ENCODE measurements at regions not wholly inside any gene's neighbourhood (a gene's known extent, or its start where the extent isn't known, plus 50 kb on each side); places are given as distances from the start of the nearest gene placed in this dataset.
"Not testable (repeated sequence)": the region's sequence is repeated elsewhere in the genome, so short reads cannot be mapped to it uniquely, and the experiment has no call there.

- intact Hi-C loops (cut with micrococcal nuclease): not testable (repeated sequence)
Observed at GRCh38 chr6:21282360-21282759, 311.2 kb upstream of the SOX4 start.

- intact Hi-C loops (cut with micrococcal nuclease): no loop called here
Observed at GRCh38 chr6:21284166-21284565, 309.4 kb upstream of the SOX4 start.

- intact Hi-C loops (cut with micrococcal nuclease): no loop called here
Observed at GRCh38 chr6:21284706-21285105, 308.8 kb upstream of the SOX4 start.

DNA sequence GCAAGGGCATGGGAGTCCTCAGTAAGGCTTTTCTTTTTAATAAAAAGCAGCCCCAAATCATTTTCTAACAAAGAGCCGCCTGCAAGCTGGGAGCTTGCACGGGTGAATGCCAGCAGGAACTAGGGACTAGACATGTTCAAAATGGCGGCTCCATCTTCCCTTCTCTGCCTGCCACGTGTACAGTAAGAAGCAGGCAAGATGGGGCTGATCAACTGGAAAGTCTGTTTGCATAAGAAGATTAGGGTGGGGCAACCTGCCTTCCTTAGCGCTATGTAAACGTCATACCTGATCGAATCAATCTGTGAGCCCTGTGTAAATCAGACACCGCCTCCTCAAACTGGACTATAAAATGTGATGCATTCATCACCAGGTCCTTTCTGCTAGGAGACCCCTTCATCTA is 299.4 kb upstream of the SOX4 start:
- intact Hi-C loops (cut with micrococcal nuclease): no loop called here

GRCh38 chr6:21295506-21296240 is 297.9 kb upstream of the SOX4 start:
- intact Hi-C loops (cut with micrococcal nuclease): no loop called here

- intact Hi-C loops (cut with micrococcal nuclease): no loop called here
Observed at GRCh38 chr6:21297665-21298064, 295.9 kb upstream of the SOX4 start.

DNA sequence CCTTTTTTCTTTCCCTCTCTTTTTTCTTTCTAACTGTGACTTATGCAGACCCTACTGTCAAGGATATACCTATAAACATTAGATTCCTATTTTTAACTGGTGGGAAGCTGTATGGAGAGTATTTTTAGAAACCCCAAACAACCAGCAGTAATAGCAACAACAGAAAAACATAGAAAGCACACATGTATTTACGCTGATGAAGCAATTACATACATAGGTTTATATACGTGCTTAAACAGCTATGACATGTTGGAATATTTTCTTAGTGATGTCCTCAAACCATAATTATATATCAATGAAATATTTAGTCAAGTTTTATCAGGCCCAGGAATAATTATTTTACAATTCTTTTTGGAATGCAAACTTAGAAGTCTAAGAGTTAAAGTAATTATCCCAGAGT is 294.3 kb upstream of the SOX4 start:
- intact Hi-C loops (cut with micrococcal nuclease): no loop called here

GRCh38 chr6:21300439-21300838 is 293.1 kb upstream of the SOX4 start:
- intact Hi-C loops (cut with micrococcal nuclease): no loop called here

GRCh38 chr6:21305893-21306332 is 287.6 kb upstream of the SOX4 start:
- intact Hi-C loops (cut with micrococcal nuclease): no loop called here

GRCh38 chr6:21306546-21306945 is 287.0 kb upstream of the SOX4 start:
- intact Hi-C loops (cut with micrococcal nuclease): no loop called here

- intact Hi-C loops (cut with micrococcal nuclease): no loop called here
Observed at GRCh38 chr6:21309807-21310221, 283.7 kb upstream of the SOX4 start.

DNA sequence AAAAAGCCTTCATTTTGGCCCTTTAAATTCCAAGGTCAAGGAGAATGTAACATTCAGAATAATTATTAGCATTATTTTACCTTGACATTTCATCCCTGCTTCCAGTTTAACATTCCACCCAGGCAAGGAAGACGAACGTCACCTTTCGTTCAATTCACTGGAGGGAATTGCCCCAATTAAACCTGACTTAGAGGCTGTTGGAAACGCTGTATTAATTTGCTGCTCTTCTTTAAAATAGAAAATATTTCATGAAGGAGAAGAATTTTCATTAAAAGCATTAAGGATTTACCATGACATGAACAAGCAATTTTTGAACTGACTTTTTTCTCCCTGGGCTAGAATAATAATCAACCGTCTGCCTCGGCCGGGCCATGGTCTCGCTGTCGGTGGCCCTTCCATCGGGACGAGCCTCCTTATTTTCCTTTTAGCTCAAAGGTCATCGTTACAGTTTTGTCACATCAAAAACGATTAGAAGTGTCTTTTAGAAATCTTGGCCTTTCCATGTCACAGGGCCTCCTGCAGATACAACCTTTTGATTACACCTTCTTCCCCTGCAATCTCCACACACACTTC is 282.9 kb upstream of the SOX4 start:
- intact Hi-C loops (cut with micrococcal nuclease): no loop called here

GRCh38 chr6:21312118-21312517 is 281.4 kb upstream of the SOX4 start:
- intact Hi-C loops (cut with micrococcal nuclease): no loop called here

GRCh38 chr6:21317642-21318041 is 275.9 kb upstream of the SOX4 start:
- intact Hi-C loops (cut with micrococcal nuclease): no loop called here

DNA sequence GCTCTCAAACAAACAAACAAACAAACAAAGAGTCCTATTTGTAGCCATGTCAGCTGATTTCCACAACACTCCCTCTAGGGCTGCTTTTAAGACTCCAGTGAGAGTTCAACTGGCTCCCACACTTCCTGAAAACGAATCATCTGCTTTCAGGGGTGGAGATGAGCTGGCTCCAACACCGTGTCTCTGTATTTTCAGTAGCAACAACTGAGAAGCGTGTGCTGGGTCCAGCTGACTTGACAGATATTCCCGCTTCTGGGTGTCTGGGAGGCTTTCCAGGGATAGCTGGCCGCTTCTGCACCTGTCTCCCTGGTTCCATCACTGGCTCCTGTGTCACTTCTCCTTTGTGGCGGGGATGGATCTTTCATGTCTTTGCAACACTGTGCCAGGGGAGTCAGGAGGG is 272.5 kb upstream of the SOX4 start:
- intact Hi-C loops (cut with micrococcal nuclease): no loop called here

GRCh38 chr6:21321531-21321930 is 272.0 kb upstream of the SOX4 start:
- intact Hi-C loops (cut with micrococcal nuclease): no loop called here

DNA sequence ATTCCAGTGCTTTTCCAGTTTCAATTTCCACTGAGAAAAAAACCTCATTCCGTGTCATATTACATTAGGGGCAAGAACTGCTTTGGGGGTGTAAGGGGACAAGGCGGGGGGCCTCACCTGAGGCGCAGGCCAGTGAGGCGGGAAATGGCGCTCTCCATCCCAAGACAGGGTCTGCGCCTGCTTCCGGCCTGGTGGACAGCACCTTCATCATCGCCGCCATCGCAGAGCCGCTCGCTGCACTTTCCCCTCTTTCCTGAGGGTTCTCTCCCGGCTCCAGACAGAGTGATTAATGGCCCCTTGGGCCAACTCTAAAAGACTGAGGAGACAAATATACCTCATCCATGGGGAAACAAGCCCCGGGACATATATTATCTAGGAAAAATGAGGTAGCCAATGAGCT is 270.0 kb upstream of the SOX4 start:
- intact Hi-C loops (cut with micrococcal nuclease): no loop called here

- intact Hi-C loops (cut with micrococcal nuclease): no loop called here
Observed at GRCh38 chr6:21325201-21325856, 268.2 kb upstream of the SOX4 start.

- intact Hi-C loops (cut with micrococcal nuclease): no loop called here
Observed at GRCh38 chr6:21327326-21328112, 266.0 kb upstream of the SOX4 start.

- intact Hi-C loops (cut with micrococcal nuclease): no loop called here
Observed at GRCh38 chr6:21331235-21331634, 262.3 kb upstream of the SOX4 start.

GRCh38 chr6:21332077-21332476 is 261.5 kb upstream of the SOX4 start:
- intact Hi-C loops (cut with micrococcal nuclease): no loop called here

DNA sequence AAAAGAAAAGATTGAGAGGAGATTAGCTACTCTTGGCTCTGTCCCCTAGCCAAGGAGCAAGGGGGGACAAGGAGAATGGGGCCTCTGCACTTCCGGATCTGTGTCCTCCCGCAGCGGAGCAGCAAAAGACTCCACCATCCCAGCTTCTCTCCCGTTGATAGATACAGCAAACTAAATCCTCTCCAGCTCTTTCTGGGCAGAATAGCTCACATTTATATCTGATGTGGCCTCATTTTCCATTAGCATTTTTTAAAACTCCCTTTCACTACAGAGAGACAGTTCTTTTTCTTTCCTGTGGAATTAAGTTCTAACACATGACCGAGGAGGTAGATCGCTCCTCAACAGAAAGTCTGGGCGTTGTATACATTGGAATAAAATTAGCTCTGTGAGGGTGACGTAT is 260.9 kb upstream of the SOX4 start:
- intact Hi-C loops (cut with micrococcal nuclease): no loop called here
